Keratinocyte (primary cell): ENCODE measurements at regions not wholly inside any gene's neighbourhood (a gene's known extent, or its start where the extent isn't known, plus 50 kb on each side); places are given as distances from the start of the nearest gene placed in this dataset.

Experiments used
- DNase-seq: peaks from one replicate; pipeline ENCODE4 v3.0.0-alpha.2; 2011; ENCODE audit warnings: low read depth, missing footprints, low spot score
- FAIRE-seq: peaks from 2 replicates; lab custom pipeline; 2011; peaks lifted over from hg19 to GRCh38; lab: Jason Lieb, UNC
- H2AFZ ChIP-seq: 2 replicates; pipeline ENCODE4 v1.6.0; 2012; ENCODE audit warnings: low read length, control low read depth, inconsistent platforms; ENCODE audit not compliant: control insufficient read depth
- H3K27ac ChIP-seq: 2 replicates; pipeline ENCODE4 v1.5.1; 2011; ENCODE audit warnings: low read length; ENCODE audit not compliant: control insufficient read depth, insufficient read depth
- H3K27me3 ChIP-seq: 3 replicates; pipeline ENCODE4 v1.6.0; 2011; ENCODE audit warnings: low read length; ENCODE audit not compliant: control insufficient read depth, insufficient read depth; ENCODE audit errors: extremely low read depth
- H3K36me3 ChIP-seq, 2 experiments: 2 replicates in 1 of 2; 3 replicates in 1 of 2; pipeline ENCODE4 v1.5.1; 2011; ENCODE audit warnings: low read length in 2 of 2, mild to moderate bottlenecking in 1 of 2; ENCODE audit not compliant: control insufficient read depth in 2 of 2, insufficient read depth in 2 of 2; ENCODE audit errors: extremely low read depth in 1 of 2
- H3K4me1 ChIP-seq: 3 replicates; pipeline ENCODE4 v1.5.1; 2011; ENCODE audit warnings: low read length; ENCODE audit not compliant: control insufficient read depth, insufficient read depth; ENCODE audit errors: extremely low read depth
- H3K4me2 ChIP-seq: 3 replicates; pipeline ENCODE4 v1.6.0; 2011; ENCODE audit warnings: low read depth, low read length; ENCODE audit not compliant: control insufficient read depth, insufficient read depth; ENCODE audit errors: extremely low read depth
- H3K4me3 ChIP-seq, 3 experiments: fragments of 200-600 bp in 1 of 3; sonication (generic) in 1 of 3; 2 replicates in 2 of 3; 3 replicates in 1 of 3; pipeline ENCODE4 v1.5.1; 2011 to 2016; ENCODE audit warnings: low read length in 3 of 3, mild to moderate bottlenecking in 3 of 3, control low read depth in 2 of 3, inconsistent platforms in 1 of 3, low read depth in 1 of 3, mixed read lengths in 1 of 3, mixed run types in 1 of 3, moderate library complexity in 1 of 3; ENCODE audit not compliant: control insufficient read depth in 2 of 3, insufficient read depth in 2 of 3; ENCODE audit errors: extremely low read depth in 1 of 3
- H3K79me2 ChIP-seq: 2 replicates; pipeline ENCODE4 v1.6.0; 2012; ENCODE audit warnings: low read length; ENCODE audit not compliant: control insufficient read depth, insufficient read depth
- H3K9ac ChIP-seq: 3 replicates; pipeline ENCODE4 v1.6.0; 2011; ENCODE audit warnings: low read length; ENCODE audit not compliant: control insufficient read depth, insufficient read depth; ENCODE audit errors: extremely low read depth
- H3K9me1 ChIP-seq: 3 replicates; pipeline ENCODE4 v1.6.0; 2011; ENCODE audit warnings: low read length; ENCODE audit not compliant: control insufficient read depth, insufficient read depth; ENCODE audit errors: extremely low read depth
- H3K9me3 ChIP-seq: 2 replicates; pipeline ENCODE4 v1.5.1; 2012; ENCODE audit warnings: low read depth, low read length; ENCODE audit not compliant: control insufficient read depth
- H4K20me1 ChIP-seq: 3 replicates; pipeline ENCODE4 v1.6.0; 2011; ENCODE audit warnings: low read length; ENCODE audit not compliant: control insufficient read depth, insufficient read depth; ENCODE audit errors: extremely low read depth
- CTCF ChIP-seq, 3 experiments: IDR thresholded peaks in 1 of 3; conservative IDR thresholded peaks in 1 of 3; optimal IDR thresholded peaks in 1 of 3; 2 replicates in 2 of 3; 3 replicates in 1 of 3; pipeline versions ENCODE3 to v1.5.1; 2011; ENCODE audit warnings: low read length in 3 of 3, mild to moderate bottlenecking in 3 of 3, moderate library complexity in 2 of 3, control low read depth in 1 of 3, inconsistent platforms in 1 of 3; ENCODE audit not compliant: insufficient read depth in 2 of 3; ENCODE audit errors: extremely low read depth in 1 of 3
- EZH2 ChIP-seq: IDR thresholded peaks from one replicate; pipeline ENCODE4 v1.6.1; 2012; ENCODE audit warnings: inconsistent platforms, mild to moderate bottlenecking, low read length, moderate library complexity
- dilution Hi-C: fragments of 300-500 bp; cut with MboI; formaldehyde crosslinking; loops from one replicate; pipeline ENCODE4 v1.7.0; 2020; ENCODE audit warnings: low sequenced_read_pairs; ENCODE audit not compliant: extremely low pct_ligation_motif_present

GRCh38 chrX:40449396-40449795 is 131.4 kb upstream of the ATP6AP2 start:
- peaks cover 13% of the 10 kb centered on the region for H3K4me1 ChIP-seq
- no peak for DNase-seq

GRCh38 chrX:40448793-40449192 is 132.0 kb upstream of the ATP6AP2 start:
- Histone ChIP-seq H3K27ac (no peak overlapping the region), H4K20me1 (no peaks in the 10 kb centered on the region), H3K9me1 (no peaks in the 10 kb centered on the region), H3K9me3 (no peaks in the 10 kb centered on the region), H3K4me3 (no peak overlapping the region), H3K9ac (no peak overlapping the region), H3K36me3 (no peaks in the 10 kb centered on the region), H3K79me2 (no peaks in the 10 kb centered on the region), H3K27me3 (no peaks in the 10 kb centered on the region), H3K4me1 (peaks cover 13% of the 10 kb centered on the region), H3K4me2 (peak overlapping the region; percentile 16), H2AFZ (no peak overlapping the region)
- FAIRE-seq (no peak), DNase-seq (no peak)
- dilution Hi-C loops: no loop called here
- TF ChIP-seq EZH2 (no peak), CTCF (optimal IDR thresholded peaks at IDR 0.05 in 1 of 3, IDR thresholded peaks at IDR 0.05 in 1 of 3, conservative IDR thresholded peaks at IDR 0.05 in 1 of 3; ENCODE audit: extremely low read depth in 1 of 3, insufficient read depth in 2 of 3, low read length in 3 of 3) (no peak)

More at GRCh38 chrX:40449396-40449795, 131.4 kb upstream of the ATP6AP2 start:
- Histone ChIP-seq H3K9ac (no peak overlapping the region), H4K20me1 (no peaks in the 10 kb centered on the region), H3K9me1 (no peaks in the 10 kb centered on the region), H3K4me2 (peak overlapping the region; percentile 16), H3K79me2 (no peaks in the 10 kb centered on the region), H3K9me3 (no peaks in the 10 kb centered on the region), H3K27me3 (no peaks in the 10 kb centered on the region), H3K36me3 (no peaks in the 10 kb centered on the region), H3K4me3 (no peak overlapping the region), H2AFZ (no peak overlapping the region), H3K27ac (no peak overlapping the region)
- TF ChIP-seq EZH2 (no peak), CTCF (optimal IDR thresholded peaks at IDR 0.05 in 1 of 3, IDR thresholded peaks at IDR 0.05 in 1 of 3, conservative IDR thresholded peaks at IDR 0.05 in 1 of 3; ENCODE audit: extremely low read depth in 1 of 3, insufficient read depth in 2 of 3, low read length in 3 of 3) (no peak)
- dilution Hi-C loops: no loop called here
- peak; percentile 20 for FAIRE-seq
